K562 (cell line): ENCODE measurements at regions not wholly inside any gene's neighbourhood (a gene's known extent, or its start where the extent isn't known, plus 50 kb on each side); places are given as distances from the start of the nearest gene placed in this dataset.

Source experiments
- ATAC-seq: fragments of 200-7000 bp; cut with Tn5 transposase; 3 replicates; pipeline ENCODE4 v1.9.1; 2020; ENCODE audit warnings: moderate library complexity
- BruUV-seq: library from RNA; stranded (reverse); fragments of 400-500 nt; replicated peaks from 2 replicates; lab custom pipeline; 2021; lab: Mats Ljungman, UMichigan
- CTCF ChIA-PET: fragments of 300-600 bp; formaldehyde crosslinking; extraction: SDS; loops from one replicate; lab custom pipeline; 2021; ENCODE audit warnings: low intra/inter-chr PET ratio; lab: Yijun Ruan, JAX
- POLR2A ChIA-PET: fragments of 300-600, 350-650 bp; sonication (Branson Sonifier 250); formaldehyde crosslinking; extraction: SDS; loops from one replicate; lab custom pipeline; 2021; ENCODE audit warnings: antibody characterized with exemption, inconsistent platforms; lab: Yijun Ruan, JAX
- DNase-seq, 4 experiments: peaks; one replicate each; pipeline versions ENCODE4 v3.0.0 to v3.0.0-alpha.2; 2011 to 2018; ENCODE audit warnings: low spot score in 3 of 4, mixed read lengths in 3 of 4; ENCODE audit errors: extremely low read depth in 1 of 4
- FAIRE-seq: peaks from 2 replicates; lab custom pipeline; 2011; peaks lifted over from hg19 to GRCh38; lab: Jason Lieb, UNC
- H2AFZ ChIP-seq: 2 replicates; pipeline ENCODE4 v1.6.0; 2011; ENCODE audit warnings: low read depth, low read length, control low read depth, inconsistent platforms
- H3K27ac ChIP-seq: fragments of 200-600 bp; 3 replicates; pipeline ENCODE4 v1.8.0; 2011; ENCODE audit warnings: low read depth, mild to moderate bottlenecking, control low read depth, inconsistent platforms, low read length, moderate library complexity, mixed read lengths; ENCODE audit errors: extremely low read depth
- H3K27me3 ChIP-seq, 2 experiments: fragments of 300-600 bp in 1 of 2; 2 replicates in 1 of 2; 3 replicates in 1 of 2; pipeline versions ENCODE4 v1.6.0 to v1.8.0; 2011; ENCODE audit warnings: inconsistent platforms in 2 of 2, low read length in 2 of 2, mild to moderate bottlenecking in 1 of 2, mixed read lengths in 1 of 2, moderate library complexity in 1 of 2; ENCODE audit not compliant: control insufficient read depth in 2 of 2, insufficient read depth in 2 of 2
- H3K36me3 ChIP-seq: fragments of 300-600 bp; 3 replicates; pipeline ENCODE4 v1.8.0; 2011; ENCODE audit warnings: mild to moderate bottlenecking, low read length, inconsistent platforms; ENCODE audit not compliant: control insufficient read depth, insufficient read depth
- H3K4me1 ChIP-seq, 2 experiments: fragments of 200-600 bp in 1 of 2; replicated peaks in 1 of 2; 2 replicates in 1 of 2; 3 replicates in 1 of 2; pipeline versions ENCODE4 v1.5.1 to v1.8.0; 2011; ENCODE audit warnings: inconsistent platforms in 2 of 2, low read length in 2 of 2, mild to moderate bottlenecking in 1 of 2, mixed read lengths in 1 of 2, moderate library complexity in 1 of 2; ENCODE audit not compliant: control insufficient read depth in 2 of 2, insufficient read depth in 2 of 2
- H3K4me2 ChIP-seq: 2 replicates; pipeline ENCODE4 v1.6.1; 2011; ENCODE audit warnings: low read length, control low read depth, inconsistent platforms, mixed read lengths; ENCODE audit not compliant: insufficient read depth
- H3K4me3 ChIP-seq: fragments of 200-600 bp; sonication (generic), shearing (Covaris generic); 2 replicates; pipeline ENCODE4 v1.5.1; 2016; ENCODE audit warnings: control low read depth, inconsistent platforms
- H3K79me2 ChIP-seq: fragments of 200-600 bp; 3 replicates; pipeline ENCODE4 v1.8.0; 2011; ENCODE audit warnings: low read length, inconsistent platforms; ENCODE audit not compliant: control insufficient read depth, insufficient read depth
- H3K9ac ChIP-seq, 2 experiments: 2 replicates each; pipeline versions ENCODE4 v1.6.0 to v1.6.1; 2011; ENCODE audit warnings: low read depth in 2 of 2, low read length in 2 of 2, control low read depth in 1 of 2, inconsistent platforms in 1 of 2, mild to moderate bottlenecking in 1 of 2, mixed read lengths in 1 of 2; ENCODE audit not compliant: insufficient read depth in 1 of 2
- H3K9me1 ChIP-seq: one replicate; pipeline ENCODE4 v1.6.0; 2011; ENCODE audit warnings: inconsistent platforms, mild to moderate bottlenecking, low read length, moderate library complexity; ENCODE audit not compliant: control insufficient read depth, insufficient read depth
- H3K9me3 ChIP-seq: replicated peaks from 2 replicates; pipeline ENCODE4 v1.5.1; 2011; ENCODE audit warnings: low read depth, low read length, inconsistent platforms; ENCODE audit not compliant: control insufficient read depth, insufficient read depth
- H4K20me1 ChIP-seq: replicated peaks from 2 replicates; pipeline ENCODE4 v1.6.1; 2011; ENCODE audit warnings: low read length, inconsistent platforms, mixed read lengths; ENCODE audit not compliant: control insufficient read depth, insufficient read depth
- BDP1 ChIP-seq: IDR thresholded peaks from 3 replicates; pipeline ENCODE4 v1.6.1; 2011; ENCODE audit not compliant: insufficient read length, insufficient read depth
- MEF2A ChIP-seq: IDR thresholded peaks from 2 replicates; pipeline ENCODE4 v1.6.1; 2011; ENCODE audit warnings: low read depth, mild to moderate bottlenecking, low read length, moderate library complexity; ENCODE audit not compliant: control insufficient read depth
- U2AF1 ChIP-seq: fragments of 200-400 bp; formaldehyde crosslinking; optimal IDR thresholded peaks from 2 replicates; pipeline ENCODE3; 2017; ENCODE audit warnings: mild to moderate bottlenecking, low read depth, low read length, moderate library complexity
- U2AF2 ChIP-seq: fragments of 200-400 bp; formaldehyde crosslinking; optimal IDR thresholded peaks from 2 replicates; pipeline ENCODE3; 2017; ENCODE audit warnings: low read depth, mild to moderate bottlenecking, low read length
- WGBS: fragments of 100-300 bp; shearing (Covaris generic); methylation state at CpG from one replicate; pipeline ENCODE4 v1.1.6; 2016; ENCODE audit warnings: low coverage, mixed read lengths; ENCODE audit not compliant: insufficient coverage; ENCODE audit errors: missing lambda C conversion rate; 5-methylcytosine and 5-hydroxymethylcytosine counted together
- in situ Hi-C: fragments of 300-500 bp; cut with MboI; formaldehyde crosslinking; loops from 4 replicates; pipeline ENCODE4 v1.15.0; 2018; ENCODE audit warnings: inconsistent platforms, mixed read lengths
- intact Hi-C: fragments of 100-400 bp; cut with micrococcal nuclease; formaldehyde crosslinking; loops from 2 replicates; pipeline ENCODE4 v1.14.2; 2022
- TF ChIP-seq, protein P1 (sequence below): sonication (generic); formaldehyde crosslinking; IDR thresholded peaks from 2 replicates; pipeline ENCODE4 v1.8.0; 2023; ENCODE audit warnings: mild to moderate bottlenecking, missing genetic modification reagents
- TF ChIP-seq, protein P2 (sequence below): fragments of 450-650 bp; IDR thresholded peaks from 2 replicates; pipeline ENCODE4 v1.7.1; 2018; ENCODE audit warnings: mild to moderate bottlenecking, low read depth; ENCODE audit not compliant: partially characterized antibody
- TF ChIP-seq, protein P3 (sequence below): sonication (generic); formaldehyde crosslinking; IDR thresholded peaks from 2 replicates; pipeline ENCODE4 v1.8.0; 2022; ENCODE audit warnings: mild to moderate bottlenecking, missing genetic modification reagents

- TF ChIP-seq, protein P1, sequence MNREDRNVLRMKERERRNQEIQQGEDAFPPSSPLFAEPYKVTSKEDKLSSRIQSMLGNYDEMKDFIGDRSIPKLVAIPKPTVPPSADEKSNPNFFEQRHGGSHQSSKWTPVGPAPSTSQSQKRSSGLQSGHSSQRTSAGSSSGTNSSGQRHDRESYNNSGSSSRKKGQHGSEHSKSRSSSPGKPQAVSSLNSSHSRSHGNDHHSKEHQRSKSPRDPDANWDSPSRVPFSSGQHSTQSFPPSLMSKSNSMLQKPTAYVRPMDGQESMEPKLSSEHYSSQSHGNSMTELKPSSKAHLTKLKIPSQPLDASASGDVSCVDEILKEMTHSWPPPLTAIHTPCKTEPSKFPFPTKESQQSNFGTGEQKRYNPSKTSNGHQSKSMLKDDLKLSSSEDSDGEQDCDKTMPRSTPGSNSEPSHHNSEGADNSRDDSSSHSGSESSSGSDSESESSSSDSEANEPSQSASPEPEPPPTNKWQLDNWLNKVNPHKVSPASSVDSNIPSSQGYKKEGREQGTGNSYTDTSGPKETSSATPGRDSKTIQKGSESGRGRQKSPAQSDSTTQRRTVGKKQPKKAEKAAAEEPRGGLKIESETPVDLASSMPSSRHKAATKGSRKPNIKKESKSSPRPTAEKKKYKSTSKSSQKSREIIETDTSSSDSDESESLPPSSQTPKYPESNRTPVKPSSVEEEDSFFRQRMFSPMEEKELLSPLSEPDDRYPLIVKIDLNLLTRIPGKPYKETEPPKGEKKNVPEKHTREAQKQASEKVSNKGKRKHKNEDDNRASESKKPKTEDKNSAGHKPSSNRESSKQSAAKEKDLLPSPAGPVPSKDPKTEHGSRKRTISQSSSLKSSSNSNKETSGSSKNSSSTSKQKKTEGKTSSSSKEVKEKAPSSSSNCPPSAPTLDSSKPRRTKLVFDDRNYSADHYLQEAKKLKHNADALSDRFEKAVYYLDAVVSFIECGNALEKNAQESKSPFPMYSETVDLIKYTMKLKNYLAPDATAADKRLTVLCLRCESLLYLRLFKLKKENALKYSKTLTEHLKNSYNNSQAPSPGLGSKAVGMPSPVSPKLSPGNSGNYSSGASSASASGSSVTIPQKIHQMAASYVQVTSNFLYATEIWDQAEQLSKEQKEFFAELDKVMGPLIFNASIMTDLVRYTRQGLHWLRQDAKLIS (CRISPR knock-in tag) = no peak
Measured at GRCh38 chr13:112236016-112236415, 140.1 kb upstream of the SPACA7 start (continued).

DNA sequence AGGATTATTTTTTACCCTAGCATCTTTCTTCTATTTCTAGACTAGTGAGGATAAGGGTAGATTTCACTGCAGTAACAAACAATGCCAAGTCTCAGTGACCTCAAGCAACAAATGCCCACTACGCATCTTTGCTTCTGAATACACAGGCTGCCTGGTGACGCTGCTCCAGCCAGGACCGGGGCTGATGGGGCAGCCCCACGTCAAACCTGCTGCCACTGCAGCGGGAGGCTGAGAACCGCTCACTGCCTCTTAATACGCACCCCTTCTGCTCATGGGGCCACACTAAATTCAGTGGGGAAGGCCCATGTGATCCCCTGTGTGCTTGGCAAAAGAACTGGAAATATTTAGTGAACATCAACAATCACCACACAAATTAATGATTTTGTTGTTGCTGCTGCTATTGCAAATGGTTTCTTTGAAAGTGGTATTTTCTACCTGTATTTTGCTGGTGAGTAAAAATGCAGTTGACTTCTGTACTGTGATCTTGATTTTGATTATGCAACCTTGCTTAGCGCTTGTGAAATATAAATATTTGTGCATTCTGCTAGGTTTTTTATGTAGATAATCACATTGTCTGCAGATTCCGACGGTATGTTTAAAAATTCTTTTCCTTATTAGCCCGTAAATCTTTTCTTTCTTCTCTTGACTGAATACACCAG is 139.5 kb upstream of the SPACA7 start:
- H3K4me3 ChIP-seq = no peak overlapping the region
- H3K9me1 ChIP-seq = no peaks in the 10 kb centered on the region
- no peak overlapping the region for H3K9ac ChIP-seq
- no peak overlapping the region for H2AFZ ChIP-seq
- H3K79me2 ChIP-seq = no peaks in the 10 kb centered on the region
- H3K36me3 ChIP-seq = no peaks in the 10 kb centered on the region
- no peak overlapping the region for H3K4me2 ChIP-seq
- intact Hi-C loops (no loop called here), in situ Hi-C loops (no loop called here)
- DNase-seq = no peak
- no peaks in the 10 kb centered on the region for H4K20me1 ChIP-seq
- no peak overlapping the region for H3K27ac ChIP-seq
- H3K4me1 ChIP-seq = no peaks in the 10 kb centered on the region
- no peaks in the 10 kb centered on the region for H3K9me3 ChIP-seq
- TF ChIP-seq U2AF2 (no peak), MEF2A (no peak), BDP1 (no peak), U2AF1 (no peak)
- TF ChIP-seq, protein P2, sequence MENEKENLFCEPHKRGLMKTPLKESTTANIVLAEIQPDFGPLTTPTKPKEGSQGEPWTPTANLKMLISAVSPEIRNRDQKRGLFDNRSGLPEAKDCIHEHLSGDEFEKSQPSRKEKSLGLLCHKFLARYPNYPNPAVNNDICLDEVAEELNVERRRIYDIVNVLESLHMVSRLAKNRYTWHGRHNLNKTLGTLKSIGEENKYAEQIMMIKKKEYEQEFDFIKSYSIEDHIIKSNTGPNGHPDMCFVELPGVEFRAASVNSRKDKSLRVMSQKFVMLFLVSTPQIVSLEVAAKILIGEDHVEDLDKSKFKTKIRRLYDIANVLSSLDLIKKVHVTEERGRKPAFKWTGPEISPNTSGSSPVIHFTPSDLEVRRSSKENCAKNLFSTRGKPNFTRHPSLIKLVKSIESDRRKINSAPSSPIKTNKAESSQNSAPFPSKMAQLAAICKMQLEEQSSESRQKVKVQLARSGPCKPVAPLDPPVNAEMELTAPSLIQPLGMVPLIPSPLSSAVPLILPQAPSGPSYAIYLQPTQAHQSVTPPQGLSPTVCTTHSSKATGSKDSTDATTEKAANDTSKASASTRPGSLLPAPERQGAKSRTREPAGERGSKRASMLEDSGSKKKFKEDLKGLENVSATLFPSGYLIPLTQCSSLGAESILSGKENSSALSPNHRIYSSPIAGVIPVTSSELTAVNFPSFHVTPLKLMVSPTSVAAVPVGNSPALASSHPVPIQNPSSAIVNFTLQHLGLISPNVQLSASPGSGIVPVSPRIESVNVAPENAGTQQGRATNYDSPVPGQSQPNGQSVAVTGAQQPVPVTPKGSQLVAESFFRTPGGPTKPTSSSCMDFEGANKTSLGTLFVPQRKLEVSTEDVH = no peak
- TF ChIP-seq, protein P3, sequence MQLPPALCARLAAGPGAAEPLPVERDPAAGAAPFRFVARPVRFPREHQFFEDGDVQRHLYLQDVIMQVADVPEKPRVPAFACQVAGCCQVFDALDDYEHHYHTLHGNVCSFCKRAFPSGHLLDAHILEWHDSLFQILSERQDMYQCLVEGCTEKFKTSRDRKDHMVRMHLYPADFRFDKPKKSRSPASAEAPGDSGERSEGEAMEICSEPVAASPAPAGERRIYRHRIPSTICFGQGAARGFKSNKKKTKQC (CRISPR knock-in tag) = no peak
- peaks cover 0 to 8% of the 10 kb centered on the region in 2 experiments; a peak in 3 of 5 replicates for H3K27me3 ChIP-seq
- POLR2A ChIA-PET = no interaction called here
- BruUV-seq = no TSS peak
- no peak for FAIRE-seq
- CTCF ChIA-PET = no interaction called here
- WGBS = 0% methylated on average over 11 of the region's 11 CpGs
- no peak for ATAC-seq
